Osteoblast (primary cell): ENCODE measurements at regions not wholly inside any gene's neighbourhood (a gene's known extent, or its start where the extent isn't known, plus 50 kb on each side); places are given as distances from the start of the nearest gene placed in this dataset.
A peak's percentile ranks its signal among the peaks of the same experiment; 100 is the strongest.

Experiments used
- DNase-seq: peaks from one replicate; pipeline ENCODE4 v3.0.0; 2011; ENCODE audit warnings: low spot score, mixed read lengths; ENCODE audit not compliant: insufficient read length; ENCODE audit errors: missing footprints
- H2AFZ ChIP-seq: 2 replicates; pipeline ENCODE4 v1.6.0; 2011; ENCODE audit warnings: mild to moderate bottlenecking, low read length
- H3K27ac ChIP-seq: 2 replicates; pipeline ENCODE4 v1.5.1; 2011; ENCODE audit warnings: mild to moderate bottlenecking, low read depth, low read length, moderate library complexity
- H3K27me3 ChIP-seq: 2 replicates; pipeline ENCODE4 v1.6.0; 2012; ENCODE audit warnings: mild to moderate bottlenecking, control low read depth, inconsistent platforms, low read length, moderate library complexity; ENCODE audit not compliant: insufficient read depth
- H3K36me3 ChIP-seq: 2 replicates; pipeline ENCODE4 v1.5.1; 2011; ENCODE audit warnings: mild to moderate bottlenecking, low read length, control low read depth, moderate library complexity; ENCODE audit not compliant: insufficient read depth
- H3K4me1 ChIP-seq: 2 replicates; pipeline ENCODE4 v1.5.1; 2011; ENCODE audit warnings: mild to moderate bottlenecking, low read length, control low read depth, moderate library complexity; ENCODE audit not compliant: insufficient read depth
- H3K4me2 ChIP-seq: 2 replicates; pipeline ENCODE4 v1.6.0; 2011; ENCODE audit warnings: mild to moderate bottlenecking, low read length; ENCODE audit not compliant: insufficient read depth
- H3K4me3 ChIP-seq: fragments of 200-600 bp; sonication (generic); 3 replicates; pipeline ENCODE4 v1.5.1; 2012; ENCODE audit warnings: mild to moderate bottlenecking, low read length, inconsistent platforms; ENCODE audit not compliant: insufficient read depth
- H3K79me2 ChIP-seq: 2 replicates; pipeline ENCODE4 v1.6.0; 2012; ENCODE audit warnings: mild to moderate bottlenecking, low read length, control low read depth, inconsistent platforms; ENCODE audit not compliant: insufficient read depth
- H3K9me3 ChIP-seq: 2 replicates; pipeline ENCODE4 v1.5.1; 2011; ENCODE audit warnings: low read depth, low read length, control low read depth
- H4K20me1 ChIP-seq: 2 replicates; pipeline ENCODE4 v1.6.0; 2012; ENCODE audit warnings: mild to moderate bottlenecking, low read length, control low read depth; ENCODE audit not compliant: insufficient read depth
- TF ChIP-seq, protein P1 (sequence below): IDR thresholded peaks from 2 replicates; pipeline ENCODE4 v1.5.1; 2011; ENCODE audit warnings: mild to moderate bottlenecking, low read depth, low read length, moderate library complexity; ENCODE audit errors: extremely low read depth

DNA sequence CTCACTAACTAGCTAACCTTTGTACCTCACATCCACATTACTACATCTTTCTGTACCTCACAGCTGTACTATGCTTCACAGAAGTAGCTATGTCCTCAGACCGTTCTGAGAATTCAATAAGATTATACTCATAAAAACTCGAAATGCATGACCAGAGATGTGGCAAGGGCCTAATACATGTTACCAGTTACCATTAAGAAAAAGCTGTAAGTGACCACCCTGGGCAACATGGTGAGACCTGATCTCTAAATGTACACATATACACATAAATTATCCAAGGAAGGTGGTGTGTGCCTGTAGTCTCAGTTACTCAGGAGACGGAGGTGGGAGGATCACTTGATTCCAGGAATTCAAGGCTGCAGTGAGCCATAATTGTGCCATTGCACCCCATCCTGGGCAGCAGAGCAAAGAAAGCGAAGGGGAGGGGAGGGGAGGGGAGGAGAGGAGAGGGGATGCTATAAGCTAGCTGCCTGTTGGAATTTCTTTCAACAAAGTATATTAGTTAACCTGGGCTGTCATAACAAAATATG, 482.6 kb upstream of the ZNF717 start:
- H3K79me2 ChIP-seq, result no peaks in the 10 kb centered on the region
- DNase-seq, result no peak
- no peak overlapping the region for H3K27ac ChIP-seq
- no peaks in the 10 kb centered on the region for H3K27me3 ChIP-seq
- no peak overlapping the region for H3K4me2 ChIP-seq
- no peaks in the 10 kb centered on the region for H3K9me3 ChIP-seq
- H3K4me3 ChIP-seq, result no peak overlapping the region
- no peaks in the 10 kb centered on the region for H3K36me3 ChIP-seq
- H4K20me1 ChIP-seq, result no peaks in the 10 kb centered on the region
- no peak overlapping the region for H2AFZ ChIP-seq
- TF ChIP-seq, protein P1, sequence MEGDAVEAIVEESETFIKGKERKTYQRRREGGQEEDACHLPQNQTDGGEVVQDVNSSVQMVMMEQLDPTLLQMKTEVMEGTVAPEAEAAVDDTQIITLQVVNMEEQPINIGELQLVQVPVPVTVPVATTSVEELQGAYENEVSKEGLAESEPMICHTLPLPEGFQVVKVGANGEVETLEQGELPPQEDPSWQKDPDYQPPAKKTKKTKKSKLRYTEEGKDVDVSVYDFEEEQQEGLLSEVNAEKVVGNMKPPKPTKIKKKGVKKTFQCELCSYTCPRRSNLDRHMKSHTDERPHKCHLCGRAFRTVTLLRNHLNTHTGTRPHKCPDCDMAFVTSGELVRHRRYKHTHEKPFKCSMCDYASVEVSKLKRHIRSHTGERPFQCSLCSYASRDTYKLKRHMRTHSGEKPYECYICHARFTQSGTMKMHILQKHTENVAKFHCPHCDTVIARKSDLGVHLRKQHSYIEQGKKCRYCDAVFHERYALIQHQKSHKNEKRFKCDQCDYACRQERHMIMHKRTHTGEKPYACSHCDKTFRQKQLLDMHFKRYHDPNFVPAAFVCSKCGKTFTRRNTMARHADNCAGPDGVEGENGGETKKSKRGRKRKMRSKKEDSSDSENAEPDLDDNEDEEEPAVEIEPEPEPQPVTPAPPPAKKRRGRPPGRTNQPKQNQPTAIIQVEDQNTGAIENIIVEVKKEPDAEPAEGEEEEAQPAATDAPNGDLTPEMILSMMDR, result no peak
- H3K4me1 ChIP-seq, result no peaks in the 10 kb centered on the region

- H3K27ac ChIP-seq, result no peak overlapping the region
- no peaks in the 10 kb centered on the region for H3K4me1 ChIP-seq
- H3K36me3 ChIP-seq, result no peaks in the 10 kb centered on the region
- no peaks in the 10 kb centered on the region for H3K79me2 ChIP-seq
- no peaks in the 10 kb centered on the region for H3K27me3 ChIP-seq
- no peak for DNase-seq
- TF ChIP-seq, protein P1, result no peak
- H4K20me1 ChIP-seq, result no peaks in the 10 kb centered on the region
- no peak overlapping the region for H3K4me3 ChIP-seq
- no peak overlapping the region for H3K4me2 ChIP-seq
- no peaks in the 10 kb centered on the region for H3K9me3 ChIP-seq
- H2AFZ ChIP-seq, result no peak overlapping the region
Measured at GRCh38 chr3:76293856-76294255, 508.5 kb upstream of the ZNF717 start.

DNA sequence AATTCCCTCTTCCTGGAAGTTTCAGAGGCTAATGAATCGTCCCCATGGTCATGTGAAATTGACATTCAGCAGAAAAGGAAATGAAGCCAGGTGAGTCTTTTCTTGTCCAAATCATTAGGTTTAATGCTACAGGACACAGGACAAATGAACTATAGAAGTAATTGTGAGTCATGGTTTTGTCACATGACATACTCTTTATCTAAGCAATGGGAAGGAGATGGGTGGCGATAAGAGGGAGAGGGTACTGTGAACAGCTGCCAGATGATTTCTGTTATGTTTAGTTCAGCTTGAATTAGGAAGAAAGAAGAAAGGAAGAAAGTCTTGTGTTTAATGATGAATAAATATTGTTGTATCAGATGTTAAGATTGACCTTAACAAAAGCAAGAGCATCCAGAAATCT, 515.4 kb upstream of the ZNF717 start:
- Histone ChIP-seq H3K27me3 (no peaks in the 10 kb centered on the region), H4K20me1 (no peaks in the 10 kb centered on the region), H3K36me3 (no peaks in the 10 kb centered on the region), H3K4me1 (no peaks in the 10 kb centered on the region), H3K4me3 (no peak overlapping the region), H3K27ac (no peak overlapping the region), H3K4me2 (no peak overlapping the region), H2AFZ (no peak overlapping the region), H3K79me2 (no peaks in the 10 kb centered on the region), H3K9me3 (peaks cover 2% of the 10 kb centered on the region)
- TF ChIP-seq, protein P1, result no peak
- no peak for DNase-seq

DNA sequence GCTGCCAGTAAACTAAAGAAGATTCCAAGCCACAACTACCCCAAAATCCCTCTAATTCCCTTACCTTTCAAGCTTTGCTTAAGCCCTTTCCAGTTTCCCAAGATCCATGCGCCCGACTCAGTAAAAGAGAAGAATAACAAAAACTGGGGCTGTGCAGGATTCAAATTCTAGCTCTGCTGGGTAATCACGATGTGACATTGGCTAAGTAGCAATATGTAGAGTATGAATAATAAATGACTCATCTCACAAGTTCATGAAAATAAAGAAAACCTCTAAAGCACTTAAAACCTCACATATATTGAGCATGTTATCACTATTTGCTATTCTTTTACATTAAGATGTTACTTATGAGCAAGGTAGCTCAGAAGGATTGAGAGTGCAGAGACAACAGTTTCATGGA, 522.2 kb upstream of the ZNF717 start:
- Histone ChIP-seq H3K4me3 (no peak overlapping the region), H4K20me1 (no peaks in the 10 kb centered on the region), H3K27ac (no peak overlapping the region), H3K36me3 (no peaks in the 10 kb centered on the region), H3K4me1 (no peaks in the 10 kb centered on the region), H2AFZ (no peak overlapping the region), H3K27me3 (no peaks in the 10 kb centered on the region), H3K4me2 (no peak overlapping the region), H3K79me2 (no peaks in the 10 kb centered on the region), H3K9me3 (peaks cover 2% of the 10 kb centered on the region)
- TF ChIP-seq, protein P1, result no peak
- peak; percentile 3 for DNase-seq
